ENCODE measurements at regions not wholly inside any gene's neighbourhood (a gene's known extent, or its start where the extent isn't known, plus 50 kb on each side); places are given as distances from the start of the nearest gene placed in this dataset.

DNA sequence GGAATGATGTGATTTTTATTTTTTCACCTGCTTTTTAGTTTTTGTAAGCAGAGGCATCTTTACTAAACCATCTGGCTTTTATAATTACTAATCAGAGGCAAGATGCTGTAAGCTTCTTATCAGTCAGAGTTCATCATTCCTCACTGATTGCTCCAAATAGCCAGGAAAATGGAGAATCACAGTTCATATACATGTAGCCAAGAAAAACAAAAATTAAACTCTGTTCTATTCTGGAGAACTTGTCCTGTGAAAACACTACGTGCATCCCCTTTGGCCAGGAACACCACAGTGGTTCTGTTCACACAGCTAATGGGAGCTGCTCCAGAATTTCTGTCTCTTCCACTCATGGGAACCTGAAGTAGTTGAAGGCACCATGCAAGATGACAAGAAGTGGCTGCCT, 725.5 kb upstream of the CHRM3 start:
- H3K4me3 ChIP-seq (ENCODE audit: low read depth, low read length), result no peak overlapping the region
- TF ChIP-seq, protein P1, sequence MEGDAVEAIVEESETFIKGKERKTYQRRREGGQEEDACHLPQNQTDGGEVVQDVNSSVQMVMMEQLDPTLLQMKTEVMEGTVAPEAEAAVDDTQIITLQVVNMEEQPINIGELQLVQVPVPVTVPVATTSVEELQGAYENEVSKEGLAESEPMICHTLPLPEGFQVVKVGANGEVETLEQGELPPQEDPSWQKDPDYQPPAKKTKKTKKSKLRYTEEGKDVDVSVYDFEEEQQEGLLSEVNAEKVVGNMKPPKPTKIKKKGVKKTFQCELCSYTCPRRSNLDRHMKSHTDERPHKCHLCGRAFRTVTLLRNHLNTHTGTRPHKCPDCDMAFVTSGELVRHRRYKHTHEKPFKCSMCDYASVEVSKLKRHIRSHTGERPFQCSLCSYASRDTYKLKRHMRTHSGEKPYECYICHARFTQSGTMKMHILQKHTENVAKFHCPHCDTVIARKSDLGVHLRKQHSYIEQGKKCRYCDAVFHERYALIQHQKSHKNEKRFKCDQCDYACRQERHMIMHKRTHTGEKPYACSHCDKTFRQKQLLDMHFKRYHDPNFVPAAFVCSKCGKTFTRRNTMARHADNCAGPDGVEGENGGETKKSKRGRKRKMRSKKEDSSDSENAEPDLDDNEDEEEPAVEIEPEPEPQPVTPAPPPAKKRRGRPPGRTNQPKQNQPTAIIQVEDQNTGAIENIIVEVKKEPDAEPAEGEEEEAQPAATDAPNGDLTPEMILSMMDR (IDR thresholded peaks at IDR 0.05; ENCODE audit: low read depth, low read length, missing control alignments), result no peak
- no peak for DNase-seq (ENCODE audit: low read depth)
- in situ Hi-C loops (cut with HindIII; ENCODE audit: low sequenced_read_pairs), result no loop called here

GRCh38 chr1:238658763-238659162, 727.6 kb upstream of the CHRM3 start:
- H3K4me3 ChIP-seq (ENCODE audit: low read depth, low read length), result no peak overlapping the region
- in situ Hi-C loops (cut with HindIII; ENCODE audit: low sequenced_read_pairs), result no loop called here
- no peak for DNase-seq (ENCODE audit: low read depth)
- TF ChIP-seq, protein P1 (IDR thresholded peaks at IDR 0.05; ENCODE audit: low read depth, low read length, missing control alignments), result no peak

- H3K4me3 ChIP-seq (ENCODE audit: low read depth, low read length), result no peak overlapping the region
- in situ Hi-C loops (cut with HindIII; ENCODE audit: low sequenced_read_pairs), result no loop called here
- peak; percentile 81 for DNase-seq (ENCODE audit: low read depth)
- TF ChIP-seq, protein P1 (IDR thresholded peaks at IDR 0.05; ENCODE audit: low read depth, low read length, missing control alignments), result no peak
Measured at GRCh38 chr1:238653693-238654321, 732.6 kb upstream of the CHRM3 start.

DNA sequence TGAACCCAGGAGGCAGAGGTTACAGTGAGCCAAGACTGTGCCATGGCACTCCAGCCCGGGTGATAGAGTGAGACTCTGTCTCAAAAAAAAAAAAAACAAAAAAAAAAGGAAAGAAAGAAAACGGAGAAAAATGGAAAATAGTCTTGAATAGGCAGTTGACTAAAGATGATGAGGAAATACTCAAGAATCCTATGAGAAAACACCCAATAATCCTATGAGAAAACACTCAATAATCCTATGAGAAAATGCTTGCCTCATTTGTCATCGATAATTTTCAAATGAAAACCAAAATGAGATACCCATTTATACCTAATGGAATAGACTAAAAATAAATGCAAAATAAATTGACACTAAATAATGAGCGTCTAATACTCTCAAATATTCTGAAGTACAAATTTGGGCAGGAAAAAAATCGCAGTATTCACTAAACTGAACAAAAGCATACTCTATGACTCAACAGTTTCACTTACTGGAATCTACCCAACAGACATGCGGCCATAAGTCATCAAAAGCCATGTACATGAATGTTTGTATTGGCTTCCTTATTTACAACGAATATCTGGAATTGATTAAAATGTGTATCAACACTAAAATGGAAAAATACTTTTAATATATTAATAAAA, 733.9 kb upstream of the CHRM3 start:
- no peak overlapping the region for H3K4me3 ChIP-seq (ENCODE audit: low read depth, low read length)
- peak; percentile 89 for DNase-seq (ENCODE audit: low read depth)
- in situ Hi-C loops (cut with HindIII; ENCODE audit: low sequenced_read_pairs), result no loop called here
- TF ChIP-seq, protein P1 (IDR thresholded peaks at IDR 0.05; ENCODE audit: low read depth, low read length, missing control alignments), result no peak

DNA sequence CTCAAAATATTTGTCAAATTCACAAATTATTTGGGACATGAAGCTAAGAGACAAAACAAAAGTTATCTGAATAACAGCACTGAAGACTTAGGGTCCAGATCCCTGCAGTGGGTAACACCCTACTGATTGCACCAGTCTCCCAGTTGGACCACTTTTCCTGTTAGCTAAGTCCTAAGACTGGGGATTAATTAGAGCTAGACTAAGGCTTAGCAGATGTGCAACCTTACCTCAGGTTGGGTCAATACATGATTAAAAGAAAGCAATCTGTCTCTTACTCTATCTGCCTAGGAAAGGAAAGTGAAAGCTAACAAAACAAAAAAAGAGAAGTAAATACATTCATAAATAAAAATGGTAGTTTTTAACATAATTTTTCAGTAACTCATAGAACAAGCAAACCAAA, 737.2 kb upstream of the CHRM3 start:
- DNase-seq (ENCODE audit: low read depth), result no peak
- TF ChIP-seq, protein P1 (IDR thresholded peaks at IDR 0.05; ENCODE audit: low read depth, low read length, missing control alignments), result no peak
- in situ Hi-C loops (cut with HindIII; ENCODE audit: low sequenced_read_pairs), result no loop called here
- no peak overlapping the region for H3K4me3 ChIP-seq (ENCODE audit: low read depth, low read length)

DNA sequence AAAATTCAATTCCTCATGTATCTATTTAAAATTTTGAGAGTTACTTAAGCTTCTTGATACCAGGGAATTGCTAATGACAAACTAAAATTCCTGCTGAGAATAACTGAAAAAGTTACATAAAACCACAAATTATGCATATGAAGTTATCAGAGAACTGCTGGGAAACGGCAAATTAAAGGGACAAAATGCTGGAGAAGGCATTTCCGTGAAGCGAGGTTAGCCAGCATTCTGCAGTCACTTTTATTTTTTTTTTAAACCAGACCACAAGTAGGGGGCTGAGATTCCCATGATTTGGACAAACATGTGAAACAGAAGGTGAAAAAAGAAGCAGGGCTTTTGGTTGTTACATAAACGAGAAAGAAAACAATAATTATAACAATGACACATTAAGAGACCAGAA, 737.6 kb upstream of the CHRM3 start:
- peak; percentile 83 for DNase-seq (ENCODE audit: low read depth)
- no peak overlapping the region for H3K4me3 ChIP-seq (ENCODE audit: low read depth, low read length)
- TF ChIP-seq, protein P1 (IDR thresholded peaks at IDR 0.05; ENCODE audit: low read depth, low read length, missing control alignments), result no peak
- in situ Hi-C loops (cut with HindIII; ENCODE audit: low sequenced_read_pairs), result no loop called here
